HepG2 (cell line): ENCODE measurements at regions not wholly inside any gene's neighbourhood (a gene's known extent, or its start where the extent isn't known, plus 50 kb on each side); places are given as distances from the start of the nearest gene placed in this dataset.

Source experiments
- ATAC-seq: fragments of 200-7000 bp; cut with Tn5 transposase; 3 replicates; pipeline ENCODE4 v1.9.1; 2020; ENCODE audit warnings: mild to moderate bottlenecking, moderate library complexity
- BruUV-seq: library from RNA; stranded (reverse); fragments of 400-500 nt; replicated peaks from 2 replicates; lab custom pipeline; 2021; lab: Mats Ljungman, UMichigan
- CTCF ChIA-PET: fragments of 300-600 bp; formaldehyde crosslinking; extraction: SDS; loops from one replicate; lab custom pipeline; 2021; ENCODE audit warnings: low total read pairs, inconsistent platforms, low intra/inter-chr PET ratio; lab: Yijun Ruan, JAX
- POLR2A ChIA-PET: fragments of 350-600 bp; sonication (Branson Sonifier 250); formaldehyde crosslinking; loops from one replicate; lab custom pipeline; 2020; ENCODE audit warnings: antibody characterized with exemption, inconsistent platforms; lab: Yijun Ruan, JAX
- DNase-seq: peaks from one replicate; pipeline ENCODE4 v3.0.0-alpha.2; 2015; ENCODE audit warnings: low spot score
- FAIRE-seq: peaks from 3 replicates; lab custom pipeline; 2011; peaks lifted over from hg19 to GRCh38; lab: Jason Lieb, UNC
- H2AFZ ChIP-seq: one replicate; pipeline ENCODE4 v1.6.1; 2011; ENCODE audit warnings: low read length, inconsistent platforms
- H3K27ac ChIP-seq: fragments of 300-600 bp; 3 replicates; pipeline ENCODE4 v1.8.0; 2011; ENCODE audit warnings: mixed run types, mild to moderate bottlenecking, mixed read lengths, low read length, inconsistent platforms; ENCODE audit not compliant: insufficient read depth; ENCODE audit errors: extremely low read length
- H3K27me3 ChIP-seq, 2 experiments: fragments of 200-600 bp in 1 of 2; 2 replicates in 1 of 2; 3 replicates in 1 of 2; pipeline versions ENCODE4 v1.6.0 to v1.8.0; 2011; ENCODE audit warnings: low read length in 2 of 2, mild to moderate bottlenecking in 2 of 2, moderate library complexity in 2 of 2, inconsistent platforms in 1 of 2; ENCODE audit not compliant: insufficient read depth in 2 of 2, control insufficient read depth in 1 of 2
- H3K36me3 ChIP-seq, 2 experiments: fragments of 200-600 bp in 1 of 2; replicated peaks in 1 of 2; 2 replicates in 1 of 2; 3 replicates in 1 of 2; pipeline versions ENCODE4 v1.5.1 to v1.8.0; 2011; ENCODE audit warnings: low read length in 2 of 2, inconsistent platforms in 1 of 2; ENCODE audit not compliant: insufficient read depth in 2 of 2, control insufficient read depth in 1 of 2
- H3K4me1 ChIP-seq: 2 replicates; pipeline ENCODE4 v1.5.1; 2012; ENCODE audit warnings: low read length, inconsistent platforms; ENCODE audit not compliant: insufficient read depth
- H3K4me2 ChIP-seq: 2 replicates; pipeline ENCODE4 v1.6.0; 2011; ENCODE audit warnings: low read depth, low read length, inconsistent platforms
- H3K4me3 ChIP-seq, 3 experiments: fragments of 200-600 bp in 1 of 3; sonication (generic), shearing (Covaris generic) in 1 of 3; replicated peaks in 1 of 3; 2 replicates each; pipeline ENCODE4 v1.5.1; 2011 to 2016; ENCODE audit warnings: low read length in 3 of 3, inconsistent platforms in 2 of 3, low read depth in 2 of 3, mild to moderate bottlenecking in 2 of 3, control low read depth in 1 of 3, mixed read lengths in 1 of 3; ENCODE audit not compliant: insufficient read depth in 1 of 3
- H3K79me2 ChIP-seq: one replicate; pipeline ENCODE4 v1.6.1; 2011; ENCODE audit warnings: low read length, inconsistent platforms; ENCODE audit not compliant: insufficient read depth
- H3K9ac ChIP-seq: 2 replicates; pipeline ENCODE4 v1.6.0; 2011; ENCODE audit warnings: mild to moderate bottlenecking, low read depth, low read length, inconsistent platforms; ENCODE audit not compliant: insufficient read depth
- H3K9me3 ChIP-seq: 2 replicates; pipeline ENCODE4 v1.5.1; 2012; ENCODE audit warnings: mild to moderate bottlenecking, low read length
- H4K20me1 ChIP-seq: 2 replicates; pipeline ENCODE4 v1.6.0; 2011; ENCODE audit warnings: inconsistent platforms, mild to moderate bottlenecking, low read length, moderate library complexity; ENCODE audit not compliant: insufficient read depth
- CBX1 ChIP-seq: IDR thresholded peaks from one replicate; pipeline ENCODE4 v1.6.1; 2016; ENCODE audit warnings: antibody characterized with exemption, low read depth
- CREBL2 ChIP-seq: sonication (generic); formaldehyde crosslinking; IDR thresholded peaks from 2 replicates; pipeline ENCODE4 v1.8.1; 2023; ENCODE audit warnings: missing genetic modification reagents, mild to moderate bottlenecking, borderline replicate concordance
- KLF16 ChIP-seq, 2 experiments: sonication (generic) in 1 of 2; formaldehyde crosslinking in 1 of 2; IDR thresholded peaks; 2 replicates each; pipeline versions ENCODE4 v1.6.1 to v1.8.0; 2016 to 2023; ENCODE audit warnings: missing genetic modification reagents in 2 of 2, missing compliant biosample characterization in 1 of 2
- PBX2 ChIP-seq: IDR thresholded peaks from 2 replicates; pipeline ENCODE4 v1.6.1; 2016; ENCODE audit warnings: control low read depth
- RELA ChIP-seq: sonication (generic); formaldehyde crosslinking; IDR thresholded peaks from 2 replicates; pipeline ENCODE4 v1.4.0; 2020; ENCODE audit warnings: missing genetic modification reagents
- SPEN ChIP-seq: sonication (generic); formaldehyde crosslinking; IDR thresholded peaks from 2 replicates; pipeline ENCODE4 v1.5.1; 2020; ENCODE audit warnings: low read depth, mild to moderate bottlenecking, missing genetic modification reagents
- TP53 ChIP-seq: sonication (generic); formaldehyde crosslinking; conservative IDR thresholded peaks from 2 replicates; pipeline ENCODE4 v1.4.0; 2020; ENCODE audit warnings: missing genetic modification reagents
- ZFP36L2 ChIP-seq: sonication (generic); formaldehyde crosslinking; IDR thresholded peaks from 2 replicates; pipeline ENCODE4 v1.4.0; 2020; ENCODE audit warnings: missing genetic modification reagents
- ZFP62 ChIP-seq: sonication (generic); formaldehyde crosslinking; IDR thresholded peaks from 2 replicates; pipeline ENCODE4 v1.4.0; 2020; ENCODE audit warnings: missing genetic modification reagents
- ZGPAT ChIP-seq: IDR thresholded peaks from 2 replicates; pipeline ENCODE4 v1.6.1; 2016; ENCODE audit warnings: mild to moderate bottlenecking
- ZKSCAN1 ChIP-seq: fragments of 150-350 bp; IDR thresholded peaks from 2 replicates; pipeline ENCODE4 v1.6.1; 2014; ENCODE audit warnings: low read length
- ZKSCAN8 ChIP-seq: IDR thresholded peaks from 2 replicates; pipeline ENCODE4 v1.6.1; 2016; ENCODE audit warnings: borderline replicate concordance, missing genetic modification reagents, missing compliant biosample characterization
- ZNF18 ChIP-seq: sonication (generic); formaldehyde crosslinking; IDR thresholded peaks from 2 replicates; pipeline ENCODE4 v1.8.0; 2022; ENCODE audit warnings: mild to moderate bottlenecking, missing genetic modification reagents; ENCODE audit not compliant: insufficient replicate concordance
- ZNF441 ChIP-seq: sonication (generic); formaldehyde crosslinking; IDR thresholded peaks from 2 replicates; pipeline ENCODE4 v1.7.0; 2021; ENCODE audit warnings: missing genetic modification reagents, borderline replicate concordance
- ZNF629 ChIP-seq: sonication (generic); formaldehyde crosslinking; conservative IDR thresholded peaks from 2 replicates; pipeline ENCODE4 v1.5.0; 2020; ENCODE audit warnings: missing genetic modification reagents
- WGBS: methylation state at CpG from one replicate; pipeline ENCODE4 v1.1.6; 2017; ENCODE audit warnings: low lambda C conversion rate; 5-methylcytosine and 5-hydroxymethylcytosine counted together
- in situ Hi-C: cut with HindIII; loops from 2 replicates; pipeline ENCODE4 v1.10.0; 2017; ENCODE audit warnings: low pct_unique_long_range_greater_than_20kb; ENCODE audit not compliant: extremely low pct_ligation_motif_present
- intact Hi-C: fragments of 100-400 bp; cut with micrococcal nuclease; formaldehyde crosslinking; loops from one replicate; pipeline ENCODE4 v1.10.0; 2022; ENCODE audit not compliant: unreplicated experiment
- TF ChIP-seq, protein P1 (sequence below): sonication (generic); formaldehyde crosslinking; IDR thresholded peaks from 2 replicates; pipeline ENCODE4 v1.4.0; 2020; ENCODE audit warnings: missing genetic modification reagents, borderline replicate concordance
- TF ChIP-seq, protein P2 (sequence below): sonication (generic); formaldehyde crosslinking; IDR thresholded peaks from 2 replicates; pipeline ENCODE4 v1.5.1; 2020; ENCODE audit warnings: missing genetic modification reagents, mild to moderate bottlenecking, borderline replicate concordance

- TF ChIP-seq ZNF18 (CRISPR knock-in tag) (no peak), ZNF629 (CRISPR knock-in tag) (no peak), CREBL2 (CRISPR knock-in tag) (no peak), ZNF441 (CRISPR knock-in tag) (no peak), TP53 (CRISPR knock-in tag) (no peak), RELA (CRISPR knock-in tag) (no peak), PBX2 (CRISPR knock-in tag) (no peak)
- TF ChIP-seq, protein P1, sequence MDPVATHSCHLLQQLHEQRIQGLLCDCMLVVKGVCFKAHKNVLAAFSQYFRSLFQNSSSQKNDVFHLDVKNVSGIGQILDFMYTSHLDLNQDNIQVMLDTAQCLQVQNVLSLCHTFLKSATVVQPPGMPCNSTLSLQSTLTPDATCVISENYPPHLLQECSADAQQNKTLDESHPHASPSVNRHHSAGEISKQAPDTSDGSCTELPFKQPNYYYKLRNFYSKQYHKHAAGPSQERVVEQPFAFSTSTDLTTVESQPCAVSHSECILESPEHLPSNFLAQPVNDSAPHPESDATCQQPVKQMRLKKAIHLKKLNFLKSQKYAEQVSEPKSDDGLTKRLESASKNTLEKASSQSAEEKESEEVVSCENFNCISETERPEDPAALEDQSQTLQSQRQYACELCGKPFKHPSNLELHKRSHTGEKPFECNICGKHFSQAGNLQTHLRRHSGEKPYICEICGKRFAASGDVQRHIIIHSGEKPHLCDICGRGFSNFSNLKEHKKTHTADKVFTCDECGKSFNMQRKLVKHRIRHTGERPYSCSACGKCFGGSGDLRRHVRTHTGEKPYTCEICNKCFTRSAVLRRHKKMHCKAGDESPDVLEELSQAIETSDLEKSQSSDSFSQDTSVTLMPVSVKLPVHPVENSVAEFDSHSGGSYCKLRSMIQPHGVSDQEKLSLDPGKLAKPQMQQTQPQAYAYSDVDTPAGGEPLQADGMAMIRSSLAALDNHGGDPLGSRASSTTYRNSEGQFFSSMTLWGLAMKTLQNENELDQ = no peak
Observed at GRCh38 chr6:141957271-141957670, 175.5 kb upstream of the GJE1 start (continued).

DNA sequence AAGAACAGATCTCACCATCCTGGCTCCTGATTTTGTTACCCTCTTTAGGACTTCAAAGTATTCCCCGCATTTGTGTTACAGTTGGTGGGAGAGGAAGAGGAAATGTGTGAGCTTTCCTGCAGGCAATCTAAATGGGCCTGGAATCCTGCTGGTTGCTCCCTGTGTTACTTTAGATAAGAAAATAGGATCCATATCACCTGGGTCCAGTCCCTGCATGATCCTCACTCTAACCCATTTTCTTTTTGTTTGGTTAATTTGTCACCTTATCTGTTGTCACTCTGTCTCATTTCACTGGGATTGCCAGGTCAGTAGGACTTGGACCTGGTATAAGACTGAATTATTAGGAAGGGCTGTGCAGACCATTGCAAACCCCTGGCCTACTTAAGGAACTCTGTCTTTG lies 175.9 kb upstream of the GJE1 start:
- Histone ChIP-seq H3K4me3 (no peak overlapping the region), H3K36me3 (no peaks in the 10 kb centered on the region), H4K20me1 (no peaks in the 10 kb centered on the region), H3K27ac (no peak overlapping the region), H3K9me3 (peaks cover 24% of the 10 kb centered on the region; the same call in 1 of the 2 replicates), H3K79me2 (no peaks in the 10 kb centered on the region), H3K4me2 (no peak overlapping the region), H3K9ac (no peak overlapping the region), H3K27me3 (no peaks in the 10 kb centered on the region), H2AFZ (no peak overlapping the region), H3K4me1 (no peaks in the 10 kb centered on the region)
- no peak for ATAC-seq
- no TSS peak for BruUV-seq
- ChIA-PET POLR2A (no interaction called here), CTCF (no interaction called here)
- 24% methylated on average over 1 of the region's 1 CpG for WGBS
- DNase-seq = no peak
- intact Hi-C loops = no loop called here
- in situ Hi-C loops = no loop called here
- FAIRE-seq = no peak
- no peak for TF ChIP-seq ZKSCAN8 (CRISPR knock-in tag)
- TF ChIP-seq, protein P2, sequence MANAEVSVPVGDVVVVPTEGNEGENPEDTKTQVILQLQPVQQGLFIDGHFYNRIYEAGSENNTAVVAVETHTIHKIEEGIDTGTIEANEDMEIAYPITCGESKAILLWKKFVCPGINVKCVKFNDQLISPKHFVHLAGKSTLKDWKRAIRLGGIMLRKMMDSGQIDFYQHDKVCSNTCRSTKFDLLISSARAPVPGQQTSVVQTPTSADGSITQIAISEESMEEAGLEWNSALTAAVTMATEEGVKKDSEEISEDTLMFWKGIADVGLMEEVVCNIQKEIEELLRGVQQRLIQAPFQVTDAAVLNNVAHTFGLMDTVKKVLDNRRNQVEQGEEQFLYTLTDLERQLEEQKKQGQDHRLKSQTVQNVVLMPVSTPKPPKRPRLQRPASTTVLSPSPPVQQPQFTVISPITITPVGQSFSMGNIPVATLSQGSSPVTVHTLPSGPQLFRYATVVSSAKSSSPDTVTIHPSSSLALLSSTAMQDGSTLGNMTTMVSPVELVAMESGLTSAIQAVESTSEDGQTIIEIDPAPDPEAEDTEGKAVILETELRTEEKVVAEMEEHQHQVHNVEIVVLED = no peak
- TF ChIP-seq KLF16 (CRISPR knock-in tag; IDR thresholded peaks at IDR 0.05) = no peak
- no peak for TF ChIP-seq ZGPAT (CRISPR knock-in tag)
- TF ChIP-seq ZKSCAN1 = no peak
- TF ChIP-seq CBX1 = no peak
- no peak for TF ChIP-seq ZFP36L2 (CRISPR knock-in tag)
- TF ChIP-seq SPEN (CRISPR knock-in tag) = no peak
- no peak for TF ChIP-seq ZFP62 (CRISPR knock-in tag)
